ENCODE measurements at regions not wholly inside any gene's neighbourhood (a gene's known extent, or its start where the extent isn't known, plus 50 kb on each side); places are given as distances from the start of the nearest gene placed in this dataset.

DNA sequence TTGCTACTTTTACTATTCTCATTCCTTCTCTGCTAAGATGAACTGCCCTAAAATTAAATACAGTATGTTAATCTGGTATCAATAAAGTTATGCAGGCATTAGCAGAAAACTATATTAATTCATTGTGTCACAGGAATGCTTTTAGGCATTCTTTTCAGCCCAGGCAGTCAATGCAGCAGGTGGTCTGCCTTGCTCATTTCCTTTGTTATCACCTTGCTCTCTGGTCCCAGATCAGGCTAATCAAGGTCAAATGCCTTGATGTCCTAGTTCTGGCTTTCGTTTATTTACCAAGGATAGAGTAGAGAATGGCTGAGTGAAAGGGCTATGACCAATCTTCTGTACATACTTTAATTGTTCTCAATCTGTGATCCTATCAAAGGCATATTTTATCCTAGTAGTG, 1023.6 kb downstream of the TMEM182 start:
- H2AFZ ChIP-seq (ENCODE audit: low read length) = no peak overlapping the region
- H4K20me1 ChIP-seq (ENCODE audit: insufficient read depth, low read length) = no peaks in the 10 kb centered on the region
- H3K4me3 ChIP-seq (ENCODE audit: insufficient read depth, low read length) = no peak overlapping the region
- no peaks in the 10 kb centered on the region for H3K4me1 ChIP-seq (ENCODE audit: insufficient read depth, low read length)
- H3K9me3 ChIP-seq (ENCODE audit: low read depth, low read length) = no peaks in the 10 kb centered on the region
- no peak for DNase-seq (ENCODE audit: insufficient read length, low spot score, missing footprints)
- H3K4me2 ChIP-seq (ENCODE audit: insufficient read depth, low read length) = no peak overlapping the region
- no peak for TF ChIP-seq CTCF (IDR thresholded peaks at IDR 0.05; ENCODE audit: extremely low read depth, low read depth, low read length)
- H3K27me3 ChIP-seq (ENCODE audit: insufficient read depth, low read length) = no peaks in the 10 kb centered on the region
- H3K27ac ChIP-seq (ENCODE audit: low read depth, low read length) = no peak overlapping the region
- no peaks in the 10 kb centered on the region for H3K36me3 ChIP-seq (ENCODE audit: insufficient read depth, low read length)
- H3K79me2 ChIP-seq (ENCODE audit: insufficient read depth, low read length) = no peaks in the 10 kb centered on the region

DNA sequence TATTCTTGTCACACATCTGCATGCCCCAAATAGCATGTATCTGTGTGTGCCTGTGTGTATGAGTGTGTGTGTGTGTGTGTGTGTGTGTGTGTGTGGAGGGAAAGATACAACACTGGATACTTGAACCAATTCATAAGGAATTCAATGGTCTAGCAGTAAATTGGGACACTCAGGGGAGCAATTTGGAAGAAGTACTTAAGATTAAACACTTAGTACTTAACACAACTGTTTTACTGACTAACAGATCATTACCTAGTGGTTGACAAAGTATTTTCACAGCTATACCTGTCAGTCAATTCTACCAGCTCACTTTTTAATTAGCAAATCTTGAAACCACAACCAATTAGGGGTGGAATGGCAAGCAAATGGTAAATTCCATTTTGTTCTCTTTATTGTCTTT, 1024.1 kb downstream of the TMEM182 start:
- H3K9me3 ChIP-seq (ENCODE audit: low read depth, low read length) = no peaks in the 10 kb centered on the region

GRCh38 chr2:103788389-103788788, 1026.6 kb downstream of the TMEM182 start:
- no peaks in the 10 kb centered on the region for H3K27me3 ChIP-seq (ENCODE audit: insufficient read depth, low read length)
- H3K27ac ChIP-seq (ENCODE audit: low read depth, low read length) = no peak overlapping the region
- H4K20me1 ChIP-seq (ENCODE audit: insufficient read depth, low read length) = no peaks in the 10 kb centered on the region
- H3K79me2 ChIP-seq (ENCODE audit: insufficient read depth, low read length) = no peaks in the 10 kb centered on the region
- no peak overlapping the region for H3K4me3 ChIP-seq (ENCODE audit: insufficient read depth, low read length)
- H3K9me3 ChIP-seq (ENCODE audit: low read depth, low read length) = no peaks in the 10 kb centered on the region
- DNase-seq (ENCODE audit: insufficient read length, low spot score, missing footprints) = no peak
- TF ChIP-seq CTCF (IDR thresholded peaks at IDR 0.05; ENCODE audit: extremely low read depth, low read depth, low read length) = no peak
- H2AFZ ChIP-seq (ENCODE audit: low read length) = no peak overlapping the region
- H3K4me1 ChIP-seq (ENCODE audit: insufficient read depth, low read length) = no peaks in the 10 kb centered on the region
- no peak overlapping the region for H3K4me2 ChIP-seq (ENCODE audit: insufficient read depth, low read length)
- H3K36me3 ChIP-seq (ENCODE audit: insufficient read depth, low read length) = no peaks in the 10 kb centered on the region

More for the DNA sequence above, 1024.1 kb downstream of the TMEM182 start:
- H3K4me3 ChIP-seq (ENCODE audit: insufficient read depth, low read length) = no peak overlapping the region
- no peaks in the 10 kb centered on the region for H3K27me3 ChIP-seq (ENCODE audit: insufficient read depth, low read length)
- DNase-seq (ENCODE audit: insufficient read length, low spot score, missing footprints) = no peak
- H3K36me3 ChIP-seq (ENCODE audit: insufficient read depth, low read length) = no peaks in the 10 kb centered on the region
- no peaks in the 10 kb centered on the region for H3K4me1 ChIP-seq (ENCODE audit: insufficient read depth, low read length)
- no peaks in the 10 kb centered on the region for H3K79me2 ChIP-seq (ENCODE audit: insufficient read depth, low read length)
- TF ChIP-seq CTCF (IDR thresholded peaks at IDR 0.05; ENCODE audit: extremely low read depth, low read depth, low read length) = no peak
- no peaks in the 10 kb centered on the region for H4K20me1 ChIP-seq (ENCODE audit: insufficient read depth, low read length)
- H2AFZ ChIP-seq (ENCODE audit: low read length) = no peak overlapping the region
- no peak overlapping the region for H3K4me2 ChIP-seq (ENCODE audit: insufficient read depth, low read length)
- H3K27ac ChIP-seq (ENCODE audit: low read depth, low read length) = no peak overlapping the region

- DNase-seq (ENCODE audit: insufficient read length, low spot score, missing footprints) = no peak
- TF ChIP-seq CTCF (IDR thresholded peaks at IDR 0.05; ENCODE audit: extremely low read depth, low read depth, low read length) = no peak
- Histone ChIP-seq H3K4me1 (ENCODE audit: insufficient read depth, low read length) (no peaks in the 10 kb centered on the region), H3K9me3 (ENCODE audit: low read depth, low read length) (no peaks in the 10 kb centered on the region), H3K4me2 (ENCODE audit: insufficient read depth, low read length) (no peak overlapping the region), H3K4me3 (ENCODE audit: insufficient read depth, low read length) (no peak overlapping the region), H3K27me3 (ENCODE audit: insufficient read depth, low read length) (no peaks in the 10 kb centered on the region), H3K27ac (ENCODE audit: low read depth, low read length) (no peak overlapping the region), H4K20me1 (ENCODE audit: insufficient read depth, low read length) (no peaks in the 10 kb centered on the region), H3K36me3 (ENCODE audit: insufficient read depth, low read length) (no peaks in the 10 kb centered on the region), H3K79me2 (ENCODE audit: insufficient read depth, low read length) (no peaks in the 10 kb centered on the region), H2AFZ (ENCODE audit: low read length) (no peak overlapping the region)
Measured at GRCh38 chr2:103788951-103789350, 1027.1 kb downstream of the TMEM182 start.
